ENCODE measurements at regions not wholly inside any gene's neighbourhood (a gene's known extent, or its start where the extent isn't known, plus 50 kb on each side); places are given as distances from the start of the nearest gene placed in this dataset.

GRCh38 chr12:112559784-112560183 is 141.0 kb downstream of the PTPN11 start:
- DNase-seq (ENCODE audit: low read depth in 2 of 2): no peak

DNA sequence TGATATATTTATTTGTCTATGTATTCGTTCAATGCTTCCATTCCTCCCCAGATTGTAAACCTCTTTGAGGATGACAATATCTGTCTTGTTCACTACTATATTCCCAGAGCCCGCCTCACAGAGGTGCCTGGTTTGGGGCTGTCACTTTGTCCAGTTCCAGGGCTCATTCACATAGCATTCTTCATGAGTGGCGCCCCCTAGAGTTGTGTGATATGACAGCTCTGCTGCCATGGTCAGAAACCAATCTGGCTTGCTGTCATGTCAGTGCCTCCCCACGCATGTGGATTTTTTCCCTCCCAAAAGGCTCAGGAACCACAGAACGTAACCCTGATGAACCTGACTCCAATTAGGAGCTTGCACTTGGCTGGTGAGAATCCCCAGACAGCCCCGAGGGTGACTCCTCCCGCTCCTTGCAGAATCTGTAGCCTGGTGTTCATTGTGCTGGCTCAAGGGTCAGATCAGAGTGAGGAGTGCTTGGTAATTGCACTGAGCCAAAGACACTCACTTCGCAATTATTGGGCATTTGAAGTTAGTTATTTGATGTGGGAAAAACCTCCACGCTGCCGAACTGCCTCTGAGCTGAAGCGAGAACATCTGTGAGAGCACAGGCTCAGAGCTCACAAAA is 145.5 kb downstream of the PTPN11 start:
- DNase-seq (ENCODE audit: low read depth in 2 of 2): no peak

DNA sequence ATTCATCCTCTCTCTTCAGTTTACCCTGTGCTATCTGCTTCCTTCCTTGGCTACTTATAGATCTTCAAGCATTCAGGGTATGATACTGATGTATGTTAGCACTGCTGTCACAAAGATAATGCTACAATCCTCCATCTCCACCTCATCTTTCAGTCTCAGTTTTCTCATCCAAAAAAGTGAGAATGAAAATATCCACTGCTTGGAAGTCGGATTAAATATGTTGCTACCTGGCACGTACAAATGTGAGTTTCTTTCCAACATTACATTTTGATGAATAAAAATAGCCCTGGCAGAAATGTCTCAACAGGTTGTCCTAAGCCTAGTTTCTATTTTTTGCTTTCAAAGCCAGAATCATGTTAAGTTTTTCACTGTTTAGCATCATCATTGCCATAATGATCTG is 149.9 kb downstream of the PTPN11 start:
- no peak for DNase-seq (ENCODE audit: low read depth in 2 of 2)

DNA sequence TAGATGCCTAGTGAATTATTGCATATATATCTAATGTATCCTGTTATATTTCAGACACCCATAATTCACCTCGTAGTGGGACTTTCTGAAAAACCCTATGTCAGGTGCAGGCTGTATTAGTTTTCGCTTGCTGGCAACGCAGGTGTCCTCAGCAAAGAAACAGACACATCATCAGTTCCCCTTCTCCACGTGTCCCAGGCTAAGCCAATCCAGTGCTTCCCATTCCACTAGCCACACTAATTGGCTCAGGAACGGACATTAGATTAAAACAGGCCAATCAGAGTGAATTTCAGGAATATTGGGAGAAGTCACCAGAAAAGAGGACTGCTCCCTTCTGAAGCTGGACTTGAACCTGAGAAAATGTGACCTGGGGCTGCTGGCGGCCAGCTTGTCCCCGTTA is 151.3 kb downstream of the PTPN11 start:
- DNase-seq (ENCODE audit: low read depth in 2 of 2): no peak

DNA sequence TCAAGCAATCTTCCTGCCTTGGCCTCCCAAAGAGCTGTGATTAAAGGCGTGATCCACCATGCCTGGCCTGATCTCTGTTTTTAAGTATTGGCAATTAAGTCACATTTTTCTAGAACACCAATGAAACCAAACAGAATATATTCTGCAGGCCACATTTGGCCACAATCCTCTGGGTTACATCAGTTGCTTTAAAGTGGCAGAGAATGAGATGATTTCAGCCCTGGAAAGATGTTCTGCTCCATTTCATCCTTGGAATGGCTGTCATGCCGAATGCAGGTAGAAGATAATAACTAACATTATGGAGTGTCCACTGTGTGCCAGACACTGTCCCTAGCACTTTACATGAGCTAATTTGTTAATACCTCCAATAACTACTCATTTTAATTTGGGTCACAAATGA is 154.4 kb downstream of the PTPN11 start:
- no peak for DNase-seq (ENCODE audit: low read depth in 2 of 2)

DNA sequence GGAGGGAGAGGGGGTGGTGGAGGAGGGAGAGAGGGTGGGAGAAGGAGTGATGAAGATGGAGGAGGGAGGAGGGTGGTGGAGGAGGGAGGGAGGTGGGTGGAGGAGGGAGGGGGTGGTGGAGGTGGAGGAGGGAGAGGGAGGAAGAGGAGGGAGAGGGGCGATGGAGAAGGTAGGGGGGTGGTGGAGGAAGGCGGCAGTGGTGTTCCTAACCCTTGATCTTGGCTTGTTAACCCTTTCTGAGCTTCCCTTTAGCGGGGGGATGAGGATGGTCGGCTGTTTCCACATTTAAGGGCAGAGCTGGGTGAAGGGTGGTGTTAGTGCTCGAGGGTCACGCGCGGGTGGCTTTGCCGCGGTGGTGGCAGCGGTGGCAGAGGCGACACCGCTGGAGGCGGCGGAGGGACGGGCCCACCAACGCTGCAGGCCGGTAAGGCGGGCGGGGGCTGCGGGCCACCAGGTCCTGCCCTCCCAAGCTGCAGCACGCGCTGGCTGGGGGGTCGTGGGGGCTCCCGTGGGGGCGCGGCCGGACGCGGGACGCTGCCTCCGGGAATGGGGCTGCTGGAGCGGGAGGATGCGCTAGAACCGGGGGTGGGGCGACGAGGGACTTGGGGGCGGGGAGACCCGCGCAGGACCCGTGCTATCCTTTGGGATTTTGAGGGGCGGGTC is 156.3 kb downstream of the PTPN11 start:
- DNase-seq (ENCODE audit: low read depth in 2 of 2): no peak

DNA sequence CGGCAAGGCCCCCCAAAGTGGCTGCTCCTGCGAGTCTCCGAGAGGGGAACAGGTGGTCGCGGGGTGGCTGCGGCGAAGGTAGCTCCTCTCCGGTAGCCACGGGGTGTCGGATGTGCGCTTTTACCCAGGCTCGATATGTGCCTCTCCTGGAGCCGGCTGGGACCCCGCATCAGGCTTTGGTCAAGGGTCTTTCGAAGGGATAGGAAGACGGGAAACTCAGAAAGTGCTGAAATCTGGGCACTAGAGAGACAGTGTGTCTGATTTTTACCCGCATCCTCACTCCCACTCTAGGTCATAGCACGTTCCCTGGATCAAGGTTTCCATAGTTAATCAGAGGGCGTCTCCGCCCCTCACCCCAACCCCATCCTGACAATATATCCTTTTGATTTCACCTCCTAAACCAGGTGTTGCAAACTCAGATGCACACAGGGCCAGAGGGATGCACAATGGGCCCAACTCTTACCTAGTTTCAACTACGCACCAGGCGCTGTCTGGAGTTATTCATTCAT is 156.9 kb downstream of the PTPN11 start:
- DNase-seq (ENCODE audit: low read depth in 2 of 2): no peak

DNA sequence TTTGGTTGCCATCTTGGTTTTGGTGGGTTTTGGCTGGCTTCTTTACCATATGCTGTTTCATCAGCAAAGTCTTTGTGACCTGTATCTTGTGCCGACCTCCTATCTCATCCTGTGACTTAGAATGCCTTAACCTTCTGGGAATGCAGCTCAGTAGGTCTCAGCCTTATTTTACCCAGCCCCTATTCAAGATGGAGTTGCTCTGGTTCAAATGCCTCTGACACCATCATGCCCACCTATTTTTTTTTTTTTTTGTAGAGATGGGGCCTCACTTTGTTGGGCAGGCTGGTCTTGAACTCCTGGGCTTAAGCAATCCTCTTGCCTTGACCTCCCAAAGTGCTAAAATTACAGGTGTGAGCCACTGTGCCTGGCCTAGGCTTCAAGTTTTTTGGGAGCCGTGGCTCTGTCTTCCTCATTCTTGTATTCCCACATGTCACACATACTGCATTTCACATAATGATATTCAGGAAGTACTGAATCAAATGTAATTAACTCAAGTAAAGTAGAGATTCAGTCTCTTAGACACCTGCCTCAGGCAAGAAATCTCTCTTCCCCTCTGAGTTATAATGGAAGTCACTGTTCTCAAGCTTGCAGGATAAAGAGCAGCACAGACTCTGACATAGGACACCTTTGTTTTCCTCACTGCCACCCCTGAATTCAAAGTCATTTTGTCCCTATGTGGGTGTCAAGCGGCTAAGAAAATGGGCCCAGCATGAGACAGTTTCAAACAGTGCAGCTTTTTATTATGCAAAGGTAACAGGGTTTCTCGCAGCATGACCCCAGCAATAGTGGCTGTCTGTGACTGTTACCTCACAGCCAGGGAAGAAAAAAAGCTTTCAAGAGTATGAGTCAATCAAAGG is 159.0 kb downstream of the PTPN11 start:
- no peak for DNase-seq (ENCODE audit: low read depth in 2 of 2)

DNA sequence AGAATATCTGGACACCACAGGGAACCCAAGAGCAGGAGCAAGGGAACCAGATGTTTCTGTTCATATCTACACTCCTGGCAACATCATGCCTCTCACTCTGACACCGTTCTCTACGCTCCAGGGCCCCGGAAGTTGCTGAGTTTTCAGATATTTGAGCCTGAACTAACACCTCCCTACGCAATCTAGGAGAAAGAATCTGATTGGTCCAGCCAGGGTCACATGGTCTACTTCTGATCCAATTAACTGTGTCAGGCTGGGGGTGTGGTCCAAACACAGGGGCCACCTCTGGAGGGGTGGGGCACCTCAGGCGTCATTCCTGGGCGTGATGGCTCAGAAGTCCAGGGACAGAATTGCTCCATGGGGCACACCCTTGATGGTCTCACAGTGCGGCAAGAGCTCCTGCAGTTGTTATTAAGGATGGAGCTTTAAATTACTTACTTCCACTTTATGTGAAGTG is 165.5 kb downstream of the PTPN11 start:
- no peak for DNase-seq (ENCODE audit: low read depth in 2 of 2)

DNA sequence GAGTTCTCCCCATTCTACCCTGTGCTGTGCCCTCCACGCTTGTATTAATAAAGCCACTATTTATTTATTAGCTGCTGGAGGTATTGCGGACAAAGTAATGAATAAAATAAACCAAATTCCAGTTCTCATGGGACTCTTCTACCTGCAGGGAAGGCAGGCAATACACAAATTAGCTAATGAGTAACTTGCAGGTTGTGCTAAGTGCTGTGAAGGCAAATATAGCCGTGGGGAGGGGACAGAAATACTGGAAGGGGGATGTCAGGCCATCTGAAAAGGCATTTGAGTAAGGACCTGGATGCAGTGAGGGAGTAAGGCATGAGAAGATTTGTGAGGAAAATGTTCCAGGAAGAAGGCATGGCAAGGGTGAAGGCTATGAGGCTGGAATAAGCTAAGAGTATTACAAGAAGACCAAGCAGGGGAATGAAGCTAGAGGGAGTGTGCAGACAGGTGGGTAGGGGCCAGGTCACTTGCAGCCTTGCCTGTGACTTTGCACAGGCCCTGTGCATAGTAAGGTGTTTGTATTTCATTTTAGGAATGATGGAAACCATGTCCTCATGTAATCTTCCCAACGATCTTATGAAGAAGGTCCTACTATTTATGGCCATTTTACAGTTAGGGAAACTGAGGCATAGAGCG is 167.5 kb downstream of the PTPN11 start:
- DNase-seq (ENCODE audit: low read depth in 2 of 2): no peak

DNA sequence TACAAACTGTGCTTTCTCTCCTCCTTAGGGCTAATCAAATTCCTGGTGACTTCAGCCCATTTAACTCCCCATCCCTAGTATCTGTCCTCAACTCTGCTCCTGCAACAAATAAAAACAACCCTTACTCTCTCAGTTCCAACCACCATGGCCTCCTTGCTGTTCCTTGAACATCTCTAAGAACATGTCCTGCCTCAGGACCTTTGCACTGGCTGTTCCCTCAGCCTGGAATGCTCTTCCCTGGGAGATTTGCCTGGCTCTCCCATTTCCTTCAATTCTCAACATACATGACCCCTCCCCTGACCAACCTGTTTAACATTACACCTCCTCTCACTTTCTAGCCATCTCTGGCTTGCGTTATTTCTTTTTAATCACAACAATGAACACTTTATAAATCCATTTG is 170.5 kb downstream of the PTPN11 start:
- no peak for DNase-seq (ENCODE audit: low read depth in 2 of 2)

- DNase-seq (ENCODE audit: low read depth in 2 of 2): no peak
Measured at GRCh38 chr12:112590281-112590680, 171.5 kb downstream of the PTPN11 start.

DNA sequence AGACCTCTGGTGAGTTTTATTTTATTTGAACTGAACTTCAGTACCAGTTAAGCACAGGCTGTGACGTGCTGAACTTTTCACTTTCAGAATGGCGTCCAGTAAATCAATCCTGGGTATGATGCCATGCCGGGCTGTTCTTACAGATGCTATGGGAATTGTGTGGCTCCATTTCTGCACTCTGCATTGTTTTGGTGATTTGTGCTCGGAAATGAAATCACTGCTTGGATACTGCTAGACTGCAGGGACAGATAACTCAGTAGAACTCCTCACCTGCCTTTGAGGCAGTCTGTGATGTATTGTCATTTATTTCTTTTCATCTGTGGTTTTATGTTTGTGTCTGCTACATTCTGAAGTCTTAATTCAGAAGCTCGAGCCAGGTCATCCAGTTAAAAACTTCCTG is 172.7 kb downstream of the PTPN11 start:
- no peak for DNase-seq (ENCODE audit: low read depth in 2 of 2)

- DNase-seq (ENCODE audit: low read depth in 2 of 2): no peak
Measured at GRCh38 chr12:112595410-112595809, 176.7 kb downstream of the PTPN11 start.

DNA sequence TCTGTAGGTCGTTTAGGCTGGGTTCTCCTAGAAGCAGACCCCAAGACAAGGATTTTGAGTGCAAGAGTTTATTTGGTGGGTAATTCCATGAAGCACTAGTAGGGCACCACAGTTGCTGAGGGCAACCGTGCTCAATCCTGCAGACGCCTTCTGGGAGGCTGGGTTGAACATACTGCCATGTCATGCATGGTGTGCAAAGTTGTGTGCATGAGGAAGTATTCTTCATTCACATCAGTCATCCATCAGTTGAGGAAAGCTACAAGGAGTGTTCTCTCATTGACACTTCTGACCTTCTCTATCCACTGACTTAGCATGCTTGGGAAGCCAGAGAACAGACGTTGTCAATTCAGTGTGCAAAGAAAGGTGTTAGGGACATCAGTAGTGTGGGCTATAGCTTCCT is 179.2 kb downstream of the PTPN11 start:
- no peak for DNase-seq (ENCODE audit: low read depth in 2 of 2)

DNA sequence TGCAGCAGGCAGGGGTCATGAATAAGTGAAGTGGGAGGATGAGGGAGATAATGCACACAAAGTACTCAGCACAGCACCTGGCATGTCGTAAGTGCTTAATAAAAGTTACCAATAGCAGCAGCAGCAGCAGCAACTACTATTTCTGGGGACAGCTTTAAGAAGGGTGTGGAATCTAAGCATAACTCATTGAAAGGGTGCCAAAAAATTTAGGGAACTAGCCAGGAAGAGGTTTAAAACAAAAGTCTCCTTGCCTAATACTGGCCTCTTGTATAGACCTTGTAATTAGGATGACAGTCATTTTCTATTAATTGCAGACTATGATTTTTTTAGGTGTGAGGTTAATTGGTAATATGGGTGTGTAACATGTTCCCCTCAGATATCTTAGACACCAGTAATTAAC is 179.9 kb downstream of the PTPN11 start:
- DNase-seq (ENCODE audit: low read depth in 2 of 2): no peak

GRCh38 chr12:112599871-112600270 is 181.1 kb downstream of the PTPN11 start:
- DNase-seq (ENCODE audit: low read depth in 2 of 2): no peak

GRCh38 chr12:112602150-112602549 is 183.4 kb downstream of the PTPN11 start:
- no peak for DNase-seq (ENCODE audit: low read depth in 2 of 2)

DNA sequence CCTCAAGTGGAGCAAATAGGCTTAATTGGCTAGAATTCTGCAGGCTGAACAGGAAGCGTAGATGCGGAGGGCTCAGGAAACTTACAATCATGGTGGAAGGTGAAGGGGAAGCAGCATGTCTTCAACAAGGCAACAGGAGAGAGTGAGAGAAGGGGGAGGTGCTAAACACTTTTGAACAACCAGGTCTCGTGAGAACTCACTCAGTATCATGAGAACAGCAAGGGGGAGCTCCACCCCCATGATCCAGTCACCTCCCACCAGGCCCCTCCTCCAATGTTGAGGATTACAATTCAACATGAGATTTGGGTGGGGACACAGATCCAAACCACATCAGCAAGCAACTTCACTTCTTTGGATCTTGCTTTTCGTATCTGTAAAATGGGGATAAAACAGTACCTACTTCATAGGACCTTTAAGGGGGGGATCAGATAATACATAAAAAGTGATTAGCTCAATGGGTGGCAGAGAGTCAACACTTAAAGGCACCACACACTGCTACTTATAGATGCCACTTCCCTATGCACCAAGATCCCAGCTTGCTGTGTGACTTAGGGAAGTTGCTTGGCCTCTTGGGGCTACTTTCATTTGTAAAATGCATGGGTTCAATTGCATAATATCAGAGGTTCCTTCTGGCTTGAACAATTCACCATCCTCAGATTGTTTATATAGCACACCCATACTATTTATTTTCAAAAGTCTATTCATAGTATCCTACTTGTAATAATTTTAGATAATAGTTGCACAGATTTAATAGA is 184.8 kb upstream of the RPH3A start:
- no peak for DNase-seq (ENCODE audit: low read depth in 2 of 2)

DNA sequence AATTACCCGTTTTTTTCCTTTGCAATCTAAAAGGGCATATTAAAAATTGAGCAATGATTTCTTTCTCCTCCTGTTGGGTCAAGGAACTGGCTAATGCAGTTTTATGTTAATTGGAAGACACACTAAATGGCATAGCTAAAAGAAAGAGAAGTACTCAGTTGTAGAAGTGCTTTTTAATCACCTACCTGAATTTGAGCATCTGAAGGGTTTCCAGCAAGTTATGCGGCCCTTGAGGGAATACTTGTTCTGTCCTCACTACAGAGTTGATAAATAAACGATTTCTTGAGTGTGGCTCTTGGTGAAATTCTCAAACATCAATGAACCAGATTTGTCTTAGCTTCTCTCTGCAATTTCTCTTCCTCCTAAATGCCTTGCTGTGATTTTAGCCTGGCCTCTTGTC is 184.1 kb upstream of the RPH3A start:
- DNase-seq (ENCODE audit: low read depth in 2 of 2): no peak

DNA sequence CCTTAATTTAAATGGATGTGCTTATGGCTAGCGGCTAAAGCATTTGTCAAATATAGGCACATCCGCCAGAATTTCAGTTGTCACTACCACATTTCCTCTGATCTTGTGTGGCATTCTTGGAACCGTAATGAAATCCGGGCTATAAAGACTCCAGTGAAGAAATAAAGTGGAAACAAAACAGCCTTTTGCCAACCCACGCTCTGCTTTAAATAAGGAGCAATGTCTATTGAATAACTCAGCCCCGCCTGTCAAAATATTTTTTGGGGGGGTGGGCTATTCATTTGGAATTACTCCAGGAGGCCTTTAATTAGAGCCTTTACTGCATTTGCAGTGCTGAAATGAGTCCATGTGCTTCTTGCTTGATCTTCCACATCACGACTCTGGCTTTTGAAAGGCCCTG is 179.6 kb upstream of the RPH3A start:
- DNase-seq (ENCODE audit: low read depth in 2 of 2): no peak

Measured in stimulated activated CD4-positive, alpha-beta T cell treated with anti-CD3 and anti-CD28 coated beads, Interleukin-4, amount 100 ng/mL, for 48 hours (primary cell).